Osteocyte (in vitro differentiated cells): ENCODE measurements at regions not wholly inside any gene's neighbourhood (a gene's known extent, or its start where the extent isn't known, plus 50 kb on each side); places are given as distances from the start of the nearest gene placed in this dataset.

Experiments
- DNase-seq: peaks from one replicate; pipeline ENCODE4 v3.0.0; 2021; ENCODE audit warnings: mixed read lengths; ENCODE audit not compliant: unreplicated experiment; ENCODE audit errors: extremely low spot score
- H3K27ac Mint-ChIP-seq: one replicate; pipeline ENCODE4 v1.8.0; 2021; ENCODE audit warnings: mild to moderate bottlenecking, mixed read lengths; ENCODE audit not compliant: unreplicated experiment
- H3K27me3 Mint-ChIP-seq: one replicate; pipeline ENCODE4 v1.8.0; 2021; ENCODE audit warnings: mixed read lengths; ENCODE audit not compliant: unreplicated experiment
- H3K36me3 Mint-ChIP-seq: one replicate; pipeline ENCODE4 v1.8.0; 2021; ENCODE audit warnings: mixed read lengths; ENCODE audit not compliant: unreplicated experiment
- H3K4me1 Mint-ChIP-seq: one replicate; pipeline ENCODE4 v1.8.0; 2021; ENCODE audit warnings: mixed read lengths; ENCODE audit not compliant: unreplicated experiment
- H3K4me3 Mint-ChIP-seq: one replicate; pipeline ENCODE4 v1.8.0; 2021; ENCODE audit warnings: mild to moderate bottlenecking, moderate library complexity, mixed read lengths; ENCODE audit not compliant: unreplicated experiment
- H3K9me3 Mint-ChIP-seq: one replicate; pipeline ENCODE4 v1.8.0; 2021; ENCODE audit warnings: mixed read lengths; ENCODE audit not compliant: unreplicated experiment
- CTCF ChIP-seq: fragments of 200-600 bp; sonication (generic); IDR thresholded peaks from 2 replicates; pipeline ENCODE4 v1.5.0; 2021; ENCODE audit warnings: antibody characterized with exemption, mild to moderate bottlenecking, moderate library complexity

DNA sequence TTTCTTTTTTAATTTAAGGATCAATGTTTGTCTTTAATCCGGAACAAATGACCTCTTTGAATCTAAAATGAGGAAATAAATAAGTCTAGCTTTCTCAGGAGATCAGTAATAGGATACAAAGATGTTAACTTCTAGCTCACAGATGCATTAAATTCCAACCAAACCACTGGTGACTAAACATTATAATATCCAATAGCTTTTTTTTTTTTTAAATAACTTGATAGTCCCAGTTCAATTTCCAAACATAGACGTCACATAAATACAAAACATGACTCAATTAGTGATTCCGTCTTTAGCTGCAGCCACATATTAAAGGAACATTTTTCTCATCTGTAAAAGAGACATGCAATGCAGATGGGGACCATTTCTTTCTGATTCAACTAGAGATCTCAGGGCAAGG is 390.5 kb upstream of the PCDH9 start:
- no peak for TF ChIP-seq CTCF
- peak overlapping the region; percentile 1 for H3K4me3 Mint-ChIP-seq
- peaks cover 29% of the 10 kb centered on the region for H3K4me1 Mint-ChIP-seq
- H3K9me3 Mint-ChIP-seq, result no peaks in the 10 kb centered on the region
- H3K36me3 Mint-ChIP-seq, result no peaks in the 10 kb centered on the region
- peak overlapping the region; percentile 77 for H3K27ac Mint-ChIP-seq
- no peak for DNase-seq
- H3K27me3 Mint-ChIP-seq, result no peaks in the 10 kb centered on the region

- H3K4me1 Mint-ChIP-seq, result peaks cover 29% of the 10 kb centered on the region
- H3K9me3 Mint-ChIP-seq, result no peaks in the 10 kb centered on the region
- no peaks in the 10 kb centered on the region for H3K36me3 Mint-ChIP-seq
- H3K4me3 Mint-ChIP-seq, result no peak overlapping the region
- no peak for TF ChIP-seq CTCF
- peak overlapping the region; percentile 77 for H3K27ac Mint-ChIP-seq
- H3K27me3 Mint-ChIP-seq, result no peaks in the 10 kb centered on the region
- no peak for DNase-seq
Measured at GRCh38 chr13:67619995-67620380, 389.9 kb upstream of the PCDH9 start.

- peaks cover 29% of the 10 kb centered on the region for H3K4me1 Mint-ChIP-seq
- TF ChIP-seq CTCF, result no peak
- DNase-seq, result no peak
- no peaks in the 10 kb centered on the region for H3K27me3 Mint-ChIP-seq
- H3K4me3 Mint-ChIP-seq, result no peak overlapping the region
- H3K9me3 Mint-ChIP-seq, result no peaks in the 10 kb centered on the region
- peak overlapping the region; percentile 77 for H3K27ac Mint-ChIP-seq
- no peaks in the 10 kb centered on the region for H3K36me3 Mint-ChIP-seq
Measured at GRCh38 chr13:67619351-67619994, 389.3 kb upstream of the PCDH9 start.

DNA sequence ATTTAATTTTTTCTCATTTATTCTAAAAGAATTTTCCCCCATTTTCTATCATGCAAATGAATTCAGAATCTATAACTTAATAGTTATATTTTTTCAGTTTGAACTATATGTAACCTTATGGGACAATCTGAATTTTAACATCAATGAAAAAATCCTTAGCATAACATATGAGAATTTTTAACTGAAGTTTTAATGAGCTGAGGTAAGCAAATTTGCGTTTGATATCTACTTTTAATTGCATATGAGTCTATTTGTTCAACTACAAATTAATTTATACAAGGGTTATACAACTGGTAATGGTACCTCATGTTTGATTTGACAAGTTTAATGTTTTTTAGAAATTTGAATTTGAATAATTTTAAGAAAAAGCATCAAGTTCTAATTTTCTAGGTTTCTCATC is 384.4 kb upstream of the PCDH9 start:
- no peak for DNase-seq
- TF ChIP-seq CTCF, result no peak
- H3K36me3 Mint-ChIP-seq, result no peaks in the 10 kb centered on the region
- H3K4me1 Mint-ChIP-seq, result peaks cover 13% of the 10 kb centered on the region
- no peaks in the 10 kb centered on the region for H3K9me3 Mint-ChIP-seq
- H3K4me3 Mint-ChIP-seq, result no peak overlapping the region
- no peaks in the 10 kb centered on the region for H3K27me3 Mint-ChIP-seq
- H3K27ac Mint-ChIP-seq, result no peak overlapping the region

- TF ChIP-seq CTCF, result no peak
- Mint-ChIP-seq H3K9me3 (no peaks in the 10 kb centered on the region), H3K4me1 (peaks cover 8% of the 10 kb centered on the region), H3K27ac (no peak overlapping the region), H3K36me3 (no peaks in the 10 kb centered on the region), H3K4me3 (no peak overlapping the region), H3K27me3 (no peaks in the 10 kb centered on the region)
- no peak for DNase-seq
Measured at GRCh38 chr13:67614013-67614412, 383.9 kb upstream of the PCDH9 start.
